ENCODE measurements at regions not wholly inside any gene's neighbourhood (a gene's known extent, or its start where the extent isn't known, plus 50 kb on each side); places are given as distances from the start of the nearest gene placed in this dataset.

DNA sequence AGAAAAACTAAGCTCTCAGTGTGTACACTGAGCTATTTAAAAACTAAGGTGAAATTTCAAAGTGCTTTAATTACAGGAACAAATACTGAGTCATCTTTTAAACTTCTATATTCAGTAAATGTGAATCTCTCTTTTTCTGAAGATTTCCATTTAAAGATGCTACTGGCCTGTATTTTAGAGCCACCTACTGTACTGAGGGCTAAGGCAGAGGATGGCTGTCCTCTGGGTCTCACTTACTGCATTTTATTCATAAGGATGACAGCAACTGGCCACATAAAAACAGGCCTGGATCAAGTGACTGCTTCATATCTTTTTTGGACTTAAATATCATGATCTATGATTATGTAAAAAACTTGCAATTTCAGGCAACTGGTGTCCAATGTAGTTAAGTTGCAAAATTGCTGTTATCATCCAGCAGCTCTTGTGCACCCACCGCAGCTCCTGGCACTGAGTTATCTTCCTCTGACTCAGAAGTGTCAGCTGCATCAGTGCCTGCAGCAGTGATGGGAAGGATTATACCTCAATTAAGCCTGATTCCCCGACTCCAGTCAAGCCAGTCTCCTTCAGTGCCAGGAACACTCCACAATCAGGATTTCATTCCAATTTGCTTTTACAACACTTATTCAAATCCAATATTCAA, 1073.7 kb downstream of the PDHA2 start:
- H3K4me3 ChIP-seq (replicated peaks in 1 of 2; ENCODE audit: low read depth in 1 of 2, low read length in 2 of 2) = no peak overlapping the region
- intact Hi-C loops (cut with micrococcal nuclease) = no loop called here
- DNase-seq (ENCODE audit: low read depth, low spot score) (no peak), ATAC-seq (no peak)
- no peaks in the 10 kb centered on the region for H3K9me3 ChIP-seq (ENCODE audit: control insufficient read depth in 1 of 2, insufficient read depth in 1 of 2, low read depth in 1 of 2, low read length in 2 of 2)
- no peaks in the 10 kb centered on the region for H3K9me2 ChIP-seq (ENCODE audit: insufficient read depth)
- H4K20me1 ChIP-seq (ENCODE audit: insufficient read depth) = no peaks in the 10 kb centered on the region
- no TSS peak for BruUV-seq (replicated peaks)
- no peak overlapping the region for H3K4me2 ChIP-seq (ENCODE audit: low read length)
- CTCF ChIA-PET = no interaction called here
- POLR2A ChIA-PET = no interaction called here
- H3K79me2 ChIP-seq (ENCODE audit: insufficient read depth, low read length) = no peaks in the 10 kb centered on the region
- TF ChIP-seq SP1 (IDR thresholded peaks at IDR 0.05; ENCODE audit: low read depth) = no peak
- TF ChIP-seq POLR2AphosphoS5 (IDR thresholded peaks at IDR 0.05; ENCODE audit: low read depth, low read length) = no peak
- no peak for TF ChIP-seq FOSL1 (IDR thresholded peaks at IDR 0.05; ENCODE audit: low read depth)
- TF ChIP-seq JUND (IDR thresholded peaks at IDR 0.05) = no peak
- TF ChIP-seq EZH2phosphoT487 (IDR thresholded peaks at IDR 0.05; ENCODE audit: borderline replicate concordance) = no peak
- no peak for TF ChIP-seq SIN3A (IDR thresholded peaks at IDR 0.05; ENCODE audit: low read depth)
- TF ChIP-seq POLR2A (IDR thresholded peaks at IDR 0.05; ENCODE audit: borderline replicate concordance, extremely low read depth, insufficient read depth, insufficient read length) = no peak
- no peak for TF ChIP-seq CBX3 (IDR thresholded peaks at IDR 0.05; ENCODE audit: low read depth)
- TF ChIP-seq SRF (IDR thresholded peaks at IDR 0.05; ENCODE audit: low read depth) = no peak
- TF ChIP-seq EZH2 (IDR thresholded peaks at IDR 0.05) = no peak
- TF ChIP-seq, protein P1, sequence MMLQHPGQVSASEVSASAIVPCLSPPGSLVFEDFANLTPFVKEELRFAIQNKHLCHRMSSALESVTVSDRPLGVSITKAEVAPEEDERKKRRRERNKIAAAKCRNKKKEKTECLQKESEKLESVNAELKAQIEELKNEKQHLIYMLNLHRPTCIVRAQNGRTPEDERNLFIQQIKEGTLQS (IDR thresholded peaks at IDR 0.05) = no peak
- TF ChIP-seq CEBPB (IDR thresholded peaks at IDR 0.05; ENCODE audit: low read depth) = no peak
- no peak for TF ChIP-seq EGR1 (IDR thresholded peaks at IDR 0.05; ENCODE audit: low read depth)
- TF ChIP-seq ZNF274 (IDR thresholded peaks at IDR 0.05; ENCODE audit: low read depth, low read length) = no peak
- no peak for TF ChIP-seq MAX (IDR thresholded peaks at IDR 0.05)
- TF ChIP-seq, protein P2, sequence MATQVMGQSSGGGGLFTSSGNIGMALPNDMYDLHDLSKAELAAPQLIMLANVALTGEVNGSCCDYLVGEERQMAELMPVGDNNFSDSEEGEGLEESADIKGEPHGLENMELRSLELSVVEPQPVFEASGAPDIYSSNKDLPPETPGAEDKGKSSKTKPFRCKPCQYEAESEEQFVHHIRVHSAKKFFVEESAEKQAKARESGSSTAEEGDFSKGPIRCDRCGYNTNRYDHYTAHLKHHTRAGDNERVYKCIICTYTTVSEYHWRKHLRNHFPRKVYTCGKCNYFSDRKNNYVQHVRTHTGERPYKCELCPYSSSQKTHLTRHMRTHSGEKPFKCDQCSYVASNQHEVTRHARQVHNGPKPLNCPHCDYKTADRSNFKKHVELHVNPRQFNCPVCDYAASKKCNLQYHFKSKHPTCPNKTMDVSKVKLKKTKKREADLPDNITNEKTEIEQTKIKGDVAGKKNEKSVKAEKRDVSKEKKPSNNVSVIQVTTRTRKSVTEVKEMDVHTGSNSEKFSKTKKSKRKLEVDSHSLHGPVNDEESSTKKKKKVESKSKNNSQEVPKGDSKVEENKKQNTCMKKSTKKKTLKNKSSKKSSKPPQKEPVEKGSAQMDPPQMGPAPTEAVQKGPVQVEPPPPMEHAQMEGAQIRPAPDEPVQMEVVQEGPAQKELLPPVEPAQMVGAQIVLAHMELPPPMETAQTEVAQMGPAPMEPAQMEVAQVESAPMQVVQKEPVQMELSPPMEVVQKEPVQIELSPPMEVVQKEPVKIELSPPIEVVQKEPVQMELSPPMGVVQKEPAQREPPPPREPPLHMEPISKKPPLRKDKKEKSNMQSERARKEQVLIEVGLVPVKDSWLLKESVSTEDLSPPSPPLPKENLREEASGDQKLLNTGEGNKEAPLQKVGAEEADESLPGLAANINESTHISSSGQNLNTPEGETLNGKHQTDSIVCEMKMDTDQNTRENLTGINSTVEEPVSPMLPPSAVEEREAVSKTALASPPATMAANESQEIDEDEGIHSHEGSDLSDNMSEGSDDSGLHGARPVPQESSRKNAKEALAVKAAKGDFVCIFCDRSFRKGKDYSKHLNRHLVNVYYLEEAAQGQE (IDR thresholded peaks at IDR 0.05; ENCODE audit: low read depth) = no peak
- no peak for TF ChIP-seq TCF7L2 (IDR thresholded peaks at IDR 0.05; ENCODE audit: borderline replicate concordance, extremely low read depth, insufficient read depth, insufficient read length)
- no peak for TF ChIP-seq YY1 (IDR thresholded peaks at IDR 0.05; ENCODE audit: extremely low read depth, insufficient replicate concordance, low read depth, low read length)
- TF ChIP-seq ELF1 (IDR thresholded peaks at IDR 0.05; ENCODE audit: borderline replicate concordance, low read depth) = no peak
- TF ChIP-seq CTCF (IDR thresholded peaks at IDR 0.05 in 2 of 3, conservative IDR thresholded peaks at IDR 0.05 in 1 of 3; ENCODE audit: borderline replicate concordance in 1 of 3, insufficient read depth in 1 of 3, low read depth in 2 of 3, low read length in 2 of 3) = no peak
- RAD21 ChIA-PET (ENCODE audit: low non-redundant PET in 1 of 2, low total read pairs in 2 of 2, uncharacterized antibody in 2 of 2, unreplicated experiment in 2 of 2) = no interaction called here
- H3K9ac ChIP-seq (ENCODE audit: low read length) = no peak overlapping the region
- H3K27ac ChIP-seq (ENCODE audit: low read depth, low read length) = no peak overlapping the region
- H3K4me1 ChIP-seq (ENCODE audit: control insufficient read depth in 1 of 2, insufficient read depth in 2 of 2, low read length in 2 of 2) = no peaks in the 10 kb centered on the region
- no peak overlapping the region for H2AFZ ChIP-seq (ENCODE audit: low read depth, low read length, poor library complexity, severe bottlenecking)
- H3K36me3 ChIP-seq (ENCODE audit: control insufficient read depth in 1 of 2, insufficient read depth in 2 of 2, low read length in 2 of 2) = no peaks in the 10 kb centered on the region
- H3K27me3 ChIP-seq (ENCODE audit: insufficient read depth, low read length) = no peaks in the 10 kb centered on the region
